K562 (cell line): ENCODE measurements at regions not wholly inside any gene's neighbourhood (a gene's known extent, or its start where the extent isn't known, plus 50 kb on each side); places are given as distances from the start of the nearest gene placed in this dataset.

Source experiments
- CBX3 ChIP-seq, 2 experiments: IDR thresholded peaks; 1 replicate in 1 of 2; 2 replicates in 1 of 2; pipeline ENCODE4 v1.6.1; 2012; ENCODE audit warnings: inconsistent platforms in 2 of 2, low read length in 2 of 2, borderline replicate concordance in 1 of 2, control low read depth in 1 of 2
- CCAR2 ChIP-seq: fragments of 200-400 bp; formaldehyde crosslinking; IDR thresholded peaks from 2 replicates; pipeline ENCODE4 v1.6.1; 2017; ENCODE audit warnings: mild to moderate bottlenecking, low read depth, low read length
- CTCF ChIP-seq, 3 experiments: IDR thresholded peaks in 2 of 3; conservative IDR thresholded peaks in 1 of 3; 2 replicates each; pipeline ENCODE4 v1.5.1; 2011 to 2012; ENCODE audit warnings: low read length in 3 of 3, mild to moderate bottlenecking in 3 of 3, control low read depth in 2 of 3, improper control_type of control experiment in 1 of 3, inconsistent platforms in 1 of 3, low read depth in 1 of 3, mixed read lengths in 1 of 3, moderate library complexity in 1 of 3; ENCODE audit not compliant: insufficient read depth in 2 of 3
- FOXJ2 ChIP-seq: fragments of 200-800 bp; sonication (Bioruptor generic); IDR thresholded peaks from 2 replicates; pipeline ENCODE4 v1.6.1; 2016; ENCODE audit warnings: missing genetic modification characterization, missing compliant biosample characterization
- HNRNPLL ChIP-seq: fragments of 200-400 bp; formaldehyde crosslinking; IDR thresholded peaks from 2 replicates; pipeline ENCODE4 v1.6.1; 2017; ENCODE audit warnings: low read length, low read depth, mild to moderate bottlenecking; ENCODE audit not compliant: poor library complexity, severe bottlenecking
- MTA2 ChIP-seq: fragments of 450-650 bp; IDR thresholded peaks from 2 replicates; pipeline ENCODE4 v1.6.1; 2016; ENCODE audit warnings: low read depth
- MXI1 ChIP-seq: IDR thresholded peaks from 2 replicates; pipeline ENCODE4 v1.6.1; 2011; ENCODE audit warnings: low read depth, mild to moderate bottlenecking, improper control_type of control experiment, low read length
- NFE2 ChIP-seq: IDR thresholded peaks from 2 replicates; pipeline ENCODE4 v1.6.1; 2014; ENCODE audit warnings: antibody characterized with exemption, low read depth
- POLR2AphosphoS2 ChIP-seq: IDR thresholded peaks from 2 replicates; pipeline ENCODE4 v1.6.1; 2012; ENCODE audit warnings: low read length, improper control_type of control experiment
- POLR2AphosphoS5 ChIP-seq: IDR thresholded peaks from 2 replicates; pipeline ENCODE4 v1.6.1; 2011; ENCODE audit warnings: mild to moderate bottlenecking, low read depth, low read length, moderate library complexity; ENCODE audit not compliant: control insufficient read depth, insufficient read depth

GRCh38 chr20:10795286-10796026, 121.7 kb upstream of the JAG1 start:
- TF ChIP-seq CTCF (IDR thresholded peaks at IDR 0.05 in 2 of 3, conservative IDR thresholded peaks at IDR 0.05 in 1 of 3; ENCODE audit: insufficient read depth in 2 of 3, low read depth in 1 of 3, low read length in 3 of 3) (no peak), FOXJ2 (tag) (no peak), NFE2 (no peak), CBX3 (IDR thresholded peaks at IDR 0.05; ENCODE audit: borderline replicate concordance in 1 of 2, low read length in 2 of 2) (no peak), MXI1 (no peak), HNRNPLL (no peak), CCAR2 (no peak), POLR2AphosphoS2 (no peak), MTA2 (no peak), POLR2AphosphoS5 (no peak)
